ENCODE measurements at regions not wholly inside any gene's neighbourhood (a gene's known extent, or its start where the extent isn't known, plus 50 kb on each side); places are given as distances from the start of the nearest gene placed in this dataset.
"Not testable (repeated sequence)": the region's sequence is repeated elsewhere in the genome, so short reads cannot be mapped to it uniquely, and the experiment has no call there.

DNA sequence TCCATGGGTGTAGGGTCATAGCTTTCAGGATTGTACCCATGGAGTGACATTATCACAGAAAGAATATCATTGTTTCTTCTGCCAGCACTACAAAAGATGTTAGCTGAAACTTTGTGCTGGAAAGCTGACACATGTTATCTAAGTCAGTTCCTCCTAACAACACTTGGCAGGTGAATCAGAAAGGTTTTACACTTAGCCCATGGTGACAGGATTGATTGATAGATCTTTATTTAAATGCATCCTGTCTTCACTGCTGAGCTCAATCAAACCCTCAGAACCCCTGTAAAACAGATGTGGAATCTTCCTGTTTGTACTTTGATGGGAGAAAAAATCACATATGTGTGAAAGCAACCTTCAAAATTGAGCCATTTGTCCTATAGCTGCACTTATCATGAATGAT lies 811.5 kb upstream of the ANO3 start:
- DNase-seq (ENCODE audit: low spot score) = no peak

DNA sequence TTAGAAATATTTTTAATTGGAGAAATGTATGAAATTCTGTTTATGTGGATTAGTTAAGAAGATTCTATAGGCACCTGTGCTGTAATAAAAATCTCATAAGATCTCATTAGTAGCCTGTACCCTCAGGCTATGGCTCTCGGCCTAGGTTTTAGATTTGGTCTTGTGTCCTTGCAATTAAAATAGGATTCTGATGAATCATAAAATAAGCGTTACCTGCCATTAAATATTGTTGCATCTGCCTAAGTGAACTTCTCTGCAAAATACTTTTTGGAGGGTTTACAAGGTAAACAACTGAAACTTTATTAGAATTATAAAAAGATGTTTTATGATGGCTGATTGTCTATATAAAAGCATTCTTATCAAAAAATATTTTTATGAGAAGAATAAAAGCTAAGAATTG lies 804.1 kb upstream of the ANO3 start:
- no peak for DNase-seq (ENCODE audit: low spot score)

DNA sequence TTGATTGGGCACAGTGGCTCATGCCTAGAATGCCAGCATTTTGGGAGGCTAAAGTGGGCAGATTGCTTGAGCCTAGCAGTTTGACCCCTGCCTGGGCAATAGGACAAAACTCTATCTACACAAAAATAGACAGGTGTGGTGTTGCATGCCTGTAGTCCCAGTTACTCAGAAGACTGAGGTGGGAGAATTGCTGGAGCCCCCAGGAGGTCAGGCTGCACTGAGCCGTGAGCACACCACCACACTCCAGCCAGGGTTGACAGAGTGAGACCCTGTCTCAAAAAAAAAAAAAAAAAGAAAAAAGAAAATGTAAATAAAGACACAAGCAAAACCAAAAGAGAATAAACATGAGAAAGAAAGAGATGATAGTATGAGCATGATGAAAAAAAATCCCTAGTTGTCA lies 802.4 kb upstream of the ANO3 start:
- DNase-seq (ENCODE audit: low spot score) = no peak

DNA sequence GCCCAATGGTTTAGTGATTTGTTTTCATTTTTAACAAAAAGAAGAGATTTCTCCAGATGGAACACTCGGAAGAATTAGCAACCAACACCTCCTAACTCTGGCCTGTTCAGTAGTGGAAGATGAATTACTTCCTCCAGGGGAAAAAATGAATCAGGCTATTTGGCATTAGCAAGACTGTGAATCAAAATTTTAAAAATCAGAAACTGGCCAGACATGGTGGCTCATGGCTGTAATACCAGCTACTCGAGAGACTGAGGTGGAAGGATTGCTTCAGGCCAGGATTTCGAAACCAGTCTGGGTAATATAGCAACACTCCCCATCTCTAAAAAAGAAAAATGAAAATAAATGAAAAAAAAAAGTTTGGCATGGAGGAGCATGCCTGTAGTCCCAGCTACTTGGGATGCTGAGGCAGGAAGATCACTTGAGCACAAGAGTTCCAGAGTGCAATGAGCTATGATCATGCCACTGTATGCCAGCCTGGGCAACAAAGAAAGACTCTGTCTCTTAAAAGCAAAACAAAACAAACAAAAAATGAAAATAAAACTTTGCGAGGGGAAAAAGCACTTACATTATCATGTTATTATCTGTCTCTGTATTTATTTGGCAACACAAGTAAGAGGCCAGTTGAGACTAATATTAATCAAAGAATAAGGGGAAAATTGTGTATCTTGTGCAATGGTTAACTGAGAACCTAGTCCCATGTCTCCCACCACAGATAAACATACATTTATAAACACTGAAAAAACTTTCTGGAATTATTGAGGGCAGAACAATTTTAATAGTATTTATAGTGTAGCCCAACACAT lies 796.3 kb upstream of the ANO3 start:
- no peak for DNase-seq (ENCODE audit: low spot score)

DNA sequence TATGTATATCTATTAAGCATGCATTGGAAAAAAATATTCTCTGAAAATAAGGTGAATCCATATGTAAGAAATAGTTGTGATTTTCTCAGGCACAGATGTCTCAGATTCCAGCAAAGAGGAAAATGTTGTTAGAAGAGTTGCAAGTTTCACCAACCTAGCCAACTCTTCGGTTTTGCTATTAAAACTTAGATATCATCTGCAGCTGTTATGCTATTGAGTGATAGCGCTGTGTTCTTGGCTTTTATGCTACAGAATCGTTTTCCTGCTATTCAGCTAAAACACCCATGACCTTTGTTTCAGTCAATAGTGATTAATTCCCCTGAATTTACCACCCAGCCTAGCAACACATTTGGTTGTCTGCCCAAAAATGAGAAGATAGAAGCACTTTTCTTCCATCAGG lies 795.6 kb upstream of the ANO3 start:
- no peak for DNase-seq (ENCODE audit: low spot score)

DNA sequence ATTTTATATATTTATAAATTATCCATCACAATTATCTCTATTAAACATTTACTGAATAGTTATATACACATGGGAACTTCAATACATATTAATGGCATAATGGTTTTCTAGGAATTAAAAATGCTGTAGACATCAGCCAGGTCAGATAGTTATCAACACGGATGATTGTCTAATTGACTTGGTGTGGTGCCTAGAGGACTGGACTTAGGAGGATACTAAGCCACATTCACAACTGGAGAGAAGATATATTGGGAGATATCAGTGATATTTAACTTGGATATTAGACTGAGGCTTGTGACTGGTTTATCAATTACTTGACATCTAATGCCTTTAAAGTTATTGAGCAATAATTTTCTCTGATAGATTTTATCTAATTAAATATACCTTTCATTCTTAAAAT lies 794.5 kb upstream of the ANO3 start:
- no peak for DNase-seq (ENCODE audit: low spot score)

DNA sequence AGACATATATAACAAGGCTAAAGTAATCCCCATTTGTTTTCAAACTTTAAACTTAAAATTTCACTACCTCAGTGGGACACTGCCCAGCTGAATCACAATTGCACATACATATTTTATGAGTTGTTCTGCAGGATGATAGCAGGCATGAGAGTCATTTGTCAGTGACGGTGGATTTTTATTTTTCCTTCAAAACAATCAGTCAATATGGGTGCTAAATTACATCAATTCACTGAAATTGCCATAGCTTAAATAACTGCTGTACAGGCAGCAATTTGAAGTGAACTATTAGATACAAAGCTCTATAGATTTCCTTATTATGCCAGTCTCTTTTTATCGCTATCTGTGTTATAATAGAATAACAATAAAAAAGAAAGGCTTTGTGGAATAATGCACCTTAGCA lies 784.6 kb upstream of the ANO3 start:
- DNase-seq (ENCODE audit: low spot score) = no peak

DNA sequence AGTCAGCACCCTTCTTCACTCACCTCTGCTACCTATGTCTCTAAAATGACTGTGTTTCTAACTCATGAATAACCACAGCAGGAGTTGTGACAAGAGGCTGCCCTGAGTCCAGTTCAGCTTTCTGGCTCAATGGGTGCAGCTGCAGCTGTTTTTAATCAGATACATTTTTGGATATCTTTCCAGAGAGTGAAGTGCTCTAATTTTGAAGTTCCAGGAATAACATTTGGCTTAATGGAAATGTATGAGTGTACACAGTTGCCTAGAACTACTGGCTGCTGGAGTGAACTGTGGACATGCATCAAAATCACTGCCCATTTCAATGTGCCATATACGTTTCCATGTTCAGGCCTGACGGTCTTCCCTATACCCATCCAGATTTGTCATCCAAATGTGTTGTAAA lies 769.5 kb upstream of the ANO3 start:
- DNase-seq (ENCODE audit: low spot score) = no peak

DNA sequence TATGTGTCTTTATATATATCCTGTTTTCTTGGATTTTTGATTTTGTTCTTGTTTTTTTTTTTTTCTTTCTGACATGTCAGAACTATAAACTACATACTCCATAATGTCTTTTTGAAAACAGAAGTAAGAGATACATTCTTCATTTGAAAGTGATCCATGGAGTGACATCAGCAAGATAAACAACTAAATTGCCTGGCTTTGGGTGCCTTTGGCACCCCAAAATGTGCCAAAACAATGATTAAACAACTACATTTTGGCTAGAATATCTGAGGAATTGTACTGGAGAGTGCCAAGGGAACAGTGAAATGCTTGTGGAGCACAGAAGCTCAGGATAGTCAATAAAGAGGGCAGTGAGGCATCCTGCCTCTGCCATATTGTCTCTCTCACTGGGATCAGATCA lies 766.1 kb upstream of the ANO3 start:
- DNase-seq (ENCODE audit: low spot score) = no peak

DNA sequence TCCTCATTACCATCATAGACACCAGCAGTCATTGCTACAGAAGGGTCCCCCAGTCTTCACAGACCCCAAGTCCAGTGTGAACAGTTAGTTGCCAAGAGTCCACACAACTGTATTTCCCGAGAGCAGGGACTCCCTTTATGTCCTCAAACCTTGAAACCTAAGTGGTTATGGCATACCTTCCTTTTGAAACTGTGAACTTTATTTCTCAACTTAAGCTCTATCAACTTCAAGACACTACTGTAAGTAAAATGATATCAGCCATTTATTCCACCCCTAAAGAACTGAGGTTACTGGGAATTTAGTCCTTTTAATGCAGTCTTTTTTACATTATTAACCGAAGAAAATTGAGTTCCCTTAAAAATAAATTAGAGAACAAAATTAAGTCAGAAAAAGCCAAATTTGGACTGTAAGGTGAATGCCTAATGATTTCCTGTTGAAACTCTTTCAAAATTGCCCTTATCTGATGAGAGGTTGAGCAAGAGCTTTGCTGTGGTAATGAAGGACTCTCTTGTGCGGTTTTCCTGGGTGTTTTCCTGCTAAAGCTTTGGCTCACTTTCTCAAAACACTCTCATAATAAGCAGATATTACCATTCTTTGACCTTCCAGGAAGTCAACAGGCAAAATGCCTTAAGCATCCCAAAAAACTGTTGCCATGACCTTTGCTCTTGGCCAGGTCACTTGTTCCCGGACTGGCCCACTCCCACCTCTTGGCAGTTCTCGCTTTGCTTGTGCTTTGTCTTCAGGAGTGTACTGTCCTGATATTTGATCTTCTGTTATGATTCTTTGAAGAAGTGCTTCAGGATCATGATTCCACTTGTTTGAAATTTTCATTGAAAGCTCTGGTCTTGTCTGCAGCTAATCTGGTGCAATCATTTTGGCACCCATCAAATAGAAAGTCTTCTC lies 765.4 kb upstream of the ANO3 start:
- no peak for DNase-seq (ENCODE audit: low spot score)

DNA sequence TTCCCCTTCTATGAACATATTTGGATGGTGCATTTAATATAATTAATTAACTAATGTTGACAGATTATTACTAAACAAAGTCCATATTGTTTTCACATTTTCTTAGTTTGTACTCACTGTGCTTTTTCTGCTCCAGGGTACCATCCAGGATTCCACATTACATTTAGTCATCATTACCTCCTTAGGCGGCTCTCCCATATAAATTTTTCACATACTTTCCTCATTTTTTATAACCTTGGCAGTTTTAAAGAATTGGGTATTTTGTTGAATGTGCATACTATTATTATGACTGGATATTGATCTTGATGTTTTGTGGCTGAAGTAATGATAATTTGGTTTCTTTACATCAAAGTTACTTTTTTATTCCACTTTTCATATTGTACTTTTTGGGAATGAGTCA lies 755.6 kb upstream of the ANO3 start:
- no peak for DNase-seq (ENCODE audit: low spot score)

DNA sequence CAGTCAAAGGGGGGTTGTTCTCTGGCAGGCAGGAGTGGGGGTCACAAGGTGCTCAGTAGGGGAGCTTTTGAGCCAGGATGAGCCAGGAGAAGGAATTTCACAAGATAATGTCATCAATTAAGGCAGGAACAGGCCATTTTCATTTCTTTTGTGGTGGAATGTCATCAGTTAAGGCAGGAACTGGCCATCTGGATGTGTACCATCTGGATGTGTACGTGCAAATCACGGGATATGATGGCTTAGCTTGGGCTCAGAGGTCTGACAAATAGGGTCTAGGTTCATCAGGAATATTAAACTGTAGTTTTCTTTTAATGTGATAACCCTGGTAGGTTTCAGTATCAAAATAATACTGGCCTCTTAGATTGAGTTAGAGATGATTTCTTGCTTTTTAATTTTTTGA lies 752.4 kb upstream of the ANO3 start:
- not testable (repeated sequence) for DNase-seq (ENCODE audit: low spot score)

DNA sequence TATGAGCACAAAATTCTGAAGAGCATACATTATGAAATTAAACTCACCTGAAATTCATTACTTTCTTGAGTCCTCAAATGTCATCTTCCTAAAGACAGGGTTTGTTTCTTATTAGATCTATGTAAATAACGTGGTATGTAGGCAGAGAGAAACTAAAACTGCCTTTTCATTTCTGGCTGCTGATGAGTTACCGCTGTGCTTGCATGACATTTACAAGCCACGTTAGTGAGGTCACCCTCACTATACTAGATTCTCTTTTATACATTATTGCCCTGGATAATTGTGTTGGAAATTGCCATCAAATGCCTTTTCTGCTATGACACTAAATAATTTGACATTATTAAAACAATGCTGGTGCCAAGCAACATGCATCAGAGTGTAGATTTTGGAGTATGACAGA lies 748.3 kb upstream of the ANO3 start:
- no peak for DNase-seq (ENCODE audit: low spot score)

DNA sequence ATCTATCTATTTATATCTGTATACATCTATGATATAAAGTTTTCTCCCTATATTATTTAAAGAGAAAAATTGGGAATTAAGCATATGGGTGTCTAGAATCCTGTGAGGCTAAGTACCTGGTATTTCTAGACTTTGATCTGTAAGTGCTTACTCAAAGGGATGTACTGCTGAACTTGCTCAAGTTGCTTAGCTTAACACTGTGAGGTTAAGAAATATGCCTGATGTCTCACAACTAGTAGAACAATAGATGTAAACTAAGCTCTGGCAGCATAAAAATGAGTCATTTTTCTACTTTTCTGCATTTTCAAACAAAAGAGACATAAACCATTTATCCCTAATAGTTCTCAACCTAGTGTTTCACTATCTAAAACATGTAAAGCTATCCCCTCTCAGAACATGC lies 744.4 kb upstream of the ANO3 start:
- DNase-seq (ENCODE audit: low spot score) = no peak

DNA sequence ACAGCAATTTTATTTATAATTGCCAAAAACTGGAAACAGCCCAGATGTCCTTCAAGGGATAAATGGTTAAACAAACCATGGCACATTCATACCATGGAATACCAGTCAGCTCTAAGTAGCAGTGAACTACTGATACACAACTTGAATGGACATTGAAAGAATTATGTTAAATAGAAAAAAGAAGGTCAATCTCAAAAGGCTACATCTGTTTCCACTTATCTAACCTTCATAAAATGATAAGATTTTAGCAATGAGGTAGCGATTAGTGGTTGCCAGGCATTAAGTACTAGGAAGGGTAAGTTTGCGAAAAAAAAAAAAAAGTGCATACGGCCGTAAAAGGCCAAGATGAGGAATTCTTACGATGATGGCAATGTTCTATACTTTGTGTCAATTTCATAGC lies 738.7 kb upstream of the ANO3 start:
- DNase-seq (ENCODE audit: low spot score) = no peak

DNA sequence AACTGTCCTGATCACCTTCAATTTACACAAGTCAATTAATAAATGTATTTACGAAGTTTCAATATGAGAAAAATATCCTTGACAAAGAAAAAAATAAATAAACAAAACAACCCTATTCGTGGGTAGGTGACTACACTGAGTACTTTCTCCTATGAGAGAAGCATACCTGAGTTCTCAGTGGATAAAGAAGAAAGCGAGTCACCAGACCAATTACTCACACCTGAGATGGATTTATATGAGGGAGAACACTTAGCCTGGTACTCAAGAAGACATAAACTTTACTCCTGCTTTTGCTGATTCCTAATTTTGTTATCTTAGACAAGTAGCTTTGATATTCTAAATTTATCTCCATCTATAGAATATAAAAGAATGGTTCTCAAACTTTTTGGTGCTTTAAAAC lies 735.2 kb upstream of the ANO3 start:
- DNase-seq (ENCODE audit: low spot score) = no peak

DNA sequence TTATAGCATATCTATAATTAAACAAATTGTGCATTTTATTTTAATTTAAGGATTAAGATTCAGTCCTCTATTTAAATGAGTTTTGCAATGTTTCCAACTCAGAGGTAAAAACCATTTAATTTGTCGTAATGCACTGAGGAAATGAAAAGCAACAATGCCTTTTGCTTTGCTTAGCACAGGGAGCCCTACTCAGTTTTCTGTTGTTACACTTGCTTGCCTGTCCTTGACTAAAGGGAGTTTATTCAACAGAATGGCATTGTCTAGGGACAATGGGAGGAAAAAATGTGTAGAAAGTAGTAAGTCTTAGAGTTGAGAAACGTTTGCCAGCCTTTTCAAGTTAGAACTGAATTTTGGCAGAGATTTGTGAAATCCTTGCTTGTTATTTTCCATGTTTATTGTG lies 734.2 kb upstream of the ANO3 start:
- DNase-seq (ENCODE audit: low spot score) = no peak

DNA sequence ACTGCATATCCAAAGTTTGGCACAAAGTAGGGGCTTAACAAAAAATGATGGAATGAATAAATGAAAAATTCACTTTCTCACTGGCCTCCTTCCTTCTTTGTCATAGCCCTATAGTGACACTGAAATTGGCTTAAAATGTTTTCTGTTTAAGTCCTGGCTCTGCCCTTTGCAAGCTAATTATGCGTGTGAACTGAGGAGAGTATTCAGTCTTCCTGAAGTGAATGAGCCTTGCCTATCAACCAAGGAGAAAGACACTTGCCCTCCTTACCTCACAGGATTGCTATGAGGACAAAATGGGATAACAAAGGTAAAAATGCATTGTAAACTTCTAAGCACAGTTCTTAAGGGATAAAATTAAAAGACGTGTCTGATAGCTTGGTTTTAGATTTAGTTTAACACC lies 729.8 kb upstream of the ANO3 start:
- no peak for DNase-seq (ENCODE audit: low spot score)

DNA sequence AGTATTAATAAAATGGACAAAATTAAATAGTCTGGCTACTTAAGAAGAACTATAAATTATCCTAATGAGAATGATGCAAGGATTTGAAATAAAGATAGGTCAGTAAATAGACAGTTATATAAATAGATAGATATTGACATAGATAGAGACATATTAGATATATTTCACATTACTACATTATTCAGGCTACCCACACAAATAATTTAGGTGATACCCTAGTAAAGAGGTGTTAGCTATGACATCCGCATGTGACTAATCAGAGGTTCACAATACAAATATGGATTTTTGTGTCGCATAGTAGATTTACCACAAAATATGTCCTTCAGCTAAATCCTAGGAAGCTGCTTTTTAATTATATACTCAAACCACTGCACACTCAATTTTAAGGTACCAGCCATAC lies 729.0 kb upstream of the ANO3 start:
- DNase-seq (ENCODE audit: low spot score) = no peak

DNA sequence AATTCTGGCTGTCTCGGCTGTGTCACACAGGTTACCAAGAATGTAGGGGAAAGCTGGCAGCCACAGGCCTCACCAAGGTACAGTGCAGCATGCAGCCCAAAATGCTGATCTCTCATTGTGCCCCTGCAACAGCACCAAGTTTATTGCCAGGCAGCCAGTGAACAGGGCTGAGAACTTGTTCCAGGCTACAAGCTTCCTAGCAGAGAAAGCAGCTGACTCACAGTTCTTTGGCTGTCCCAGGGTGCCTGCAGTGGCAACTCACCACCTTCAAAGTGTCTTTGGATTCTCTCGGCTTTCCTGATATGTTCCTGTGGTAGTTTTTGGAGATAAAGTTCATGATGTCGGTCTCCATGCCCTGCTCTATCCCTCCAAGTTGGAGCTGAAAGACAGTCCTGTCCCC lies 719.1 kb upstream of the ANO3 start:
- no peak for DNase-seq (ENCODE audit: low spot score)

DNA sequence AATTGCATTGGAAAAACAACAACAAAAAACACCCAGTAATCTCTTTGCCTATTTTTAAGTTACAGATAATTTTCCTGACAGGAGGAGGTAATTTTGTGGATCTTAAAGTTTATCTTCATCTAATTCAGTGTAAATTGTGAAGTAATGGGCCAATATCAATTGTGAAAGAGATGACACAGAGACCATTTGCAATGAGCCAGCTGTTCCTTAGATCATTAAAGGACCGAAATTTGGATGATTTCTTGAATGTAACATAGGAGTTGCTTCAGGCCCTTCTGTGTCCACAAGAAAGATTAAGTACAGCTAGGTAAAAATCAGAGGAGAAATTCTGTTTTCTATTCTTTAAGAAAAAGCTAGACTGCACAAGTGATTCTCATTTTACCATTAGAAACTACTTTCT lies 718.5 kb upstream of the ANO3 start:
- DNase-seq (ENCODE audit: low spot score) = no peak

DNA sequence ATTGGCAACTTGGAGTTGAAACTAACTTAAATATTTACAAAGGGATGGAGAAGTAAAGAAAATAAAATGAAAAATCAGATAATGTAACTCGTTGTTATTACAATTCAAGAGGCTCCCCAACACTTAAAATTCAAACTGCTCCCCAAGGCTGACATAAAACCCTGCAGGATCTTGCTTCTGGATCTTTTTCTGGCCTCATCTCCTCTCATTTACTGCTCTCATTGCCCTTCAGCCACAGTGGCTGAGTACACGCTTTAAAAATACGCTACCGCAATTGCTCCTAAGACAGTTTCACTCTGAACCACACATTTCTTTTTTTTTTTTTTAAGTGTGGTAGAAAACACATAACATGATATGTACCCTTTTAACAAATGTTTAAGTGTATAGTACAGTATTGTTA lies 718.1 kb upstream of the ANO3 start:
- DNase-seq (ENCODE audit: low spot score) = no peak

DNA sequence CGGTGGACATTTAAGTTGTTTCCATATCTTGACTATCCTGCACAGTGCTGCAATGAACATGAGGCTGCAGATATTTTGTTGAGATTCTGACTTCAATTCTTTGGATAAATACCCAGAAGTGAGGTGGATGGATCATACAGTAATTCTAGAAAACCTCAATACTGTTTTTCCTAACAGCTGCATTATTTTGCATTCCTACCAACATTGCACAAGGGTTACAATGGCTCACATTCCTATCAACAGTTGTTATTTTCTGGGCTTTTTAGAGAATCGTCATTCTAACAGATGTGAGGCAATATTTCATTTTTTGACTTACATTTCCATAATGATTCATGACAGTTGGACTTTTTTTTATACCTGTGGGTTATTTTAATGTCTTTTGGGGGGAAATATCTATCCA lies 716.9 kb upstream of the ANO3 start:
- DNase-seq (ENCODE audit: low spot score) = no peak

DNA sequence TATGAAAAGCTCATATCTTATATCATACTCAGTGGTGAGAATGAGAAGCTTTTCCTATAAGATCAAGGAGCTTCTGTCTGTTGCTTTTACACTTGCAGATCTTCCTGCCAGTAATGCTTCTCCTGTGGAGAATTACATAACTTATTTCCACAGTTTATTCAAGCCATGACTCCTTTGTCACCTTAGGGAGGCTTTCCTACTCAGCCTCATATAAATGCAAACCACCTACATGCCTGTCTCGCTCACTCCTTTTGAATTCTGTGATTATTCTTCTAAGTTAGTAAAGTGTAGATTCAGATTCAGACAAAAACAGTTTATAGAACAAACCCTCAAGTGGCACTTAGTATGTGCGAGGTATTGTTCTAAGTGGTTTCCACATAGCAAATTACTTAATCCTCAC lies 716.1 kb upstream of the ANO3 start:
- DNase-seq (ENCODE audit: low spot score) = no peak

Measured in CD4-positive, alpha-beta T cell treated with Interleukin-15 for 4 hours (primary cell).